ENCODE measurements at regions not wholly inside any gene's neighbourhood (a gene's known extent, or its start where the extent isn't known, plus 50 kb on each side); places are given as distances from the start of the nearest gene placed in this dataset.
"Not testable (repeated sequence)": the region's sequence is repeated elsewhere in the genome, so short reads cannot be mapped to it uniquely, and the experiment has no call there.

DNA sequence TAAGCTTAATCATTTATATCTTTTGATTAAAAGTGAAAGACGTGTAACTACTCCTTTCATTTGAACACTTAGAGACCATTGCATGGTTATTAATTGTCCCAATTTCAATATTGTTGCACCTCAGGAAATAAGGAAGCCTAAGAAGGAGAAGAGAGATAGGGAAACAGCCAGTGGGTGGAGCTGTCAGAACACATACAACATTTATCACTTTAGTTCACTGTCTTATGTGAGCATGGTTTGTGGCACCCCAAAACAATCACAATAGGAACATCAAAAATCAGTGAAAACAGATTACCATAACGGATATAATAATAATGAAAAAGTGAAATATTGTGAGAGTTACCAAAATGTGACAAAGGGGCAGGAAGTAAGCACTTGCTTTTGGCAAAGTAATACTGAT is 689.9 kb downstream of the TTLL7 start:
- TF ChIP-seq, protein P1, sequence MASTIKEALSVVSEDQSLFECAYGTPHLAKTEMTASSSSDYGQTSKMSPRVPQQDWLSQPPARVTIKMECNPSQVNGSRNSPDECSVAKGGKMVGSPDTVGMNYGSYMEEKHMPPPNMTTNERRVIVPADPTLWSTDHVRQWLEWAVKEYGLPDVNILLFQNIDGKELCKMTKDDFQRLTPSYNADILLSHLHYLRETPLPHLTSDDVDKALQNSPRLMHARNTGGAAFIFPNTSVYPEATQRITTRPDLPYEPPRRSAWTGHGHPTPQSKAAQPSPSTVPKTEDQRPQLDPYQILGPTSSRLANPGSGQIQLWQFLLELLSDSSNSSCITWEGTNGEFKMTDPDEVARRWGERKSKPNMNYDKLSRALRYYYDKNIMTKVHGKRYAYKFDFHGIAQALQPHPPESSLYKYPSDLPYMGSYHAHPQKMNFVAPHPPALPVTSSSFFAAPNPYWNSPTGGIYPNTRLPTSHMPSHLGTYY (CRISPR knock-in tag; IDR thresholded peaks at IDR 0.05), result not testable (repeated sequence)
- TF ChIP-seq, protein P2, sequence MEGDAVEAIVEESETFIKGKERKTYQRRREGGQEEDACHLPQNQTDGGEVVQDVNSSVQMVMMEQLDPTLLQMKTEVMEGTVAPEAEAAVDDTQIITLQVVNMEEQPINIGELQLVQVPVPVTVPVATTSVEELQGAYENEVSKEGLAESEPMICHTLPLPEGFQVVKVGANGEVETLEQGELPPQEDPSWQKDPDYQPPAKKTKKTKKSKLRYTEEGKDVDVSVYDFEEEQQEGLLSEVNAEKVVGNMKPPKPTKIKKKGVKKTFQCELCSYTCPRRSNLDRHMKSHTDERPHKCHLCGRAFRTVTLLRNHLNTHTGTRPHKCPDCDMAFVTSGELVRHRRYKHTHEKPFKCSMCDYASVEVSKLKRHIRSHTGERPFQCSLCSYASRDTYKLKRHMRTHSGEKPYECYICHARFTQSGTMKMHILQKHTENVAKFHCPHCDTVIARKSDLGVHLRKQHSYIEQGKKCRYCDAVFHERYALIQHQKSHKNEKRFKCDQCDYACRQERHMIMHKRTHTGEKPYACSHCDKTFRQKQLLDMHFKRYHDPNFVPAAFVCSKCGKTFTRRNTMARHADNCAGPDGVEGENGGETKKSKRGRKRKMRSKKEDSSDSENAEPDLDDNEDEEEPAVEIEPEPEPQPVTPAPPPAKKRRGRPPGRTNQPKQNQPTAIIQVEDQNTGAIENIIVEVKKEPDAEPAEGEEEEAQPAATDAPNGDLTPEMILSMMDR (IDR thresholded peaks at IDR 0.05), result not testable (repeated sequence)
